GM18505 (cell line): ENCODE measurements at regions not wholly inside any gene's neighbourhood (a gene's known extent, or its start where the extent isn't known, plus 50 kb on each side); places are given as distances from the start of the nearest gene placed in this dataset.

Experiments used
- ATAC-seq: cut with Tn5 transposase; IDR thresholded peaks from one replicate; pipeline ENCODE4 v1.9.1; 2021; ENCODE audit not compliant: unreplicated experiment
- POLR2A ChIP-seq: IDR thresholded peaks from 4 replicates; pipeline ENCODE4 v1.6.1; 2011; ENCODE audit warnings: borderline replicate concordance; ENCODE audit not compliant: insufficient read depth, insufficient read length; ENCODE audit errors: extremely low read depth

GRCh38 chr10:109428775-109429491 lies 494.4 kb downstream of the XPNPEP1 start:
- TF ChIP-seq POLR2A = no peak
- no peak for ATAC-seq

- no peak for ATAC-seq
- TF ChIP-seq POLR2A = no peak
Measured at GRCh38 chr10:109427411-109427810, 495.9 kb downstream of the XPNPEP1 start.

GRCh38 chr10:109426987-109427386 lies 496.3 kb downstream of the XPNPEP1 start:
- no peak for TF ChIP-seq POLR2A
- no peak for ATAC-seq

GRCh38 chr10:109418795-109419194 lies 504.5 kb downstream of the XPNPEP1 start:
- TF ChIP-seq POLR2A = no peak
- no peak for ATAC-seq

GRCh38 chr10:109417803-109418202 lies 505.5 kb downstream of the XPNPEP1 start:
- ATAC-seq = no peak
- no peak for TF ChIP-seq POLR2A

GRCh38 chr10:109412353-109412752 lies 511.0 kb downstream of the XPNPEP1 start:
- no peak for ATAC-seq
- TF ChIP-seq POLR2A = no peak

GRCh38 chr10:109411917-109412316 lies 511.4 kb downstream of the XPNPEP1 start:
- ATAC-seq = no peak
- TF ChIP-seq POLR2A = no peak

- TF ChIP-seq POLR2A = no peak
Measured at GRCh38 chr10:109405338-109405737, 518.0 kb downstream of the XPNPEP1 start.

GRCh38 chr10:109403551-109403950 lies 519.8 kb downstream of the XPNPEP1 start:
- TF ChIP-seq POLR2A = no peak
- no peak for ATAC-seq

More at GRCh38 chr10:109405338-109405737, 518.0 kb downstream of the XPNPEP1 start:
- no peak for ATAC-seq

GRCh38 chr10:109393425-109393824 lies 529.9 kb downstream of the XPNPEP1 start:
- TF ChIP-seq POLR2A = no peak
- ATAC-seq = no peak

GRCh38 chr10:109386921-109387320 lies 536.4 kb downstream of the XPNPEP1 start:
- TF ChIP-seq POLR2A = no peak
- ATAC-seq = no peak

GRCh38 chr10:109386101-109386500 lies 537.2 kb downstream of the XPNPEP1 start:
- no peak for TF ChIP-seq POLR2A
- no peak for ATAC-seq

- no peak for TF ChIP-seq POLR2A
Measured at GRCh38 chr10:109379186-109379585, 544.1 kb downstream of the XPNPEP1 start.

GRCh38 chr10:109374215-109374614 lies 549.1 kb downstream of the XPNPEP1 start:
- TF ChIP-seq POLR2A = no peak
- no peak for ATAC-seq

More at GRCh38 chr10:109379186-109379585, 544.1 kb downstream of the XPNPEP1 start:
- ATAC-seq = no peak
